ENCODE measurements at regions not wholly inside any gene's neighbourhood (a gene's known extent, or its start where the extent isn't known, plus 50 kb on each side); places are given as distances from the start of the nearest gene placed in this dataset.

DNA sequence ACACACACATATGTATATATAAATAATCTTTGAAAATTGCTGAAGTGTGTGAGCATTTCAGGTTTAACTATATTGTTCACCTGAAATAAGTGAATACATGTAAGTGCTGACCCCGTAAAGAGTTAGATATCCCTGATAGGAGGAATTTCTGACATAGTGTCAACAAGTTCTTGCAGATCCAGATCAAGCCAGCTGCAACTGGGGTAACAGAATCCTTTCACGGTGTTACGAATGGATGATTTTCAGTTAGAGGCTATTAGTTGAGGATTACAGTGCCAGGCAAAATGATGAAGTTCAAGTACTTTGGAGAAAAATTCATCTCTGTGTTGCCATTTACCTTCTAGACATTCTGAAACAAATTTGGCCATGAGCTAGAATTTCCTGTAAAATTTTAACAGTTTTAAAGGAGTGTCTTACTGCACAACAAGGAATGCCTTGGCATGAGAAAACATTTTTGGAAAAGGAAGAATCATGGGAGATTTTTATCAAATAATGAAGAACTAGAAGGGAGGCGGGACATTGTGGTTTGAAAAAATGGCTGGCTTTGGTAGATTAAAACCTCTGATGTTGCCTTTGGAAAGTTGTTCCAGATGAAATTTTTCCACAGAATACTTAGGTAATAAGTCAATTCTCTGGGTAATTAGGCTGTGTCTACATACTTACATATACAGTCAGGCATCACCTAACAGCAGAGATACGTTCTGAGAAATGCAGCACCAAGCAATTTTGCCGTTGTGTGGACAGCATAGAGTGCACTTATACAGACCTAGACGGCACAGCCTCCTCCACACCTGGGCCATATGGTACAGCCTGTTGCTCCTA, 84.4 kb upstream of the FAT1 start:
- no peak overlapping the region for H3K4me3 ChIP-seq (ENCODE audit: low read length in 2 of 2)
- no peaks in the 10 kb centered on the region for H3K9me3 ChIP-seq (ENCODE audit: control insufficient read depth in 1 of 2, low read length in 2 of 2)
- H3K9me3 Mint-ChIP-seq: peaks cover 0 to 11% (median under 1%) of the 10 kb centered on the region in 8 donors
- peaks cover 0 to 1% of the 10 kb centered on the region in 2 donors for H3K27me3 Mint-ChIP-seq
- ChIA-PET POLR2A (ENCODE audit: partially characterized antibody) (no interaction called here), CTCF (ENCODE audit: partially characterized antibody) (interaction anchor here (0.6 kb wide), 1 partner anchor 11 kb away, joined by 3 read pairs; no protein-coding TSS in a partner anchor)
- no peaks in the 10 kb centered on the region for H3K4me1 Mint-ChIP-seq
- no peak for DNase-seq
- no peaks in the 10 kb centered on the region for H3K4me1 ChIP-seq (ENCODE audit: insufficient read depth, low read length)
- intact Hi-C loops (cut with micrococcal nuclease): no loop called here
- H3K36me3 Mint-ChIP-seq: no peaks in the 10 kb centered on the region
- no peak overlapping the region for H3K27ac ChIP-seq (ENCODE audit: low read depth, low read length)
- no peaks in the 10 kb centered on the region for H3K27me3 ChIP-seq (ENCODE audit: insufficient read depth, low read length)
- no peaks in the 10 kb centered on the region for H3K36me3 ChIP-seq (ENCODE audit: insufficient read depth, low read length)
- H3K27ac Mint-ChIP-seq: no peak overlapping the region
- no peak overlapping the region for H3K4me3 Mint-ChIP-seq

DNA sequence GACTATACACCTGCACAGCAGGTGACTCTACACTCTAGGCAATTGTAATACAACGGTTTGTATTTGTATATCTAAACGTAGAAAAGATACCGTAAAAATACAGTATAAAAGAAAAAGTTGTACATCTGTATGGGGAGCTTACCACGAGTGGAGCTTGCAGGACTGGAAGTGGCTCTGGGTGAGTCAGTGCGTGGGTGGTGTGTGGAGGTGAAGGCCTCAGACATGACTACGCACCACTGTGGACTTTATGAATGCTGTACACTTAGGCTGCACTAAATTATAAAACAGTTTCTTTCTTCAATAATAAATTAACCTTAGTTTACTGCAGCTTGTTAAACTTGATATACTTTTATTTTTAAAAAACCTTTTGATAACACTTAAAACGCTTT, 85.0 kb upstream of the FAT1 start:
- intact Hi-C loops (cut with micrococcal nuclease): no loop called here
- no peaks in the 10 kb centered on the region for H3K27me3 ChIP-seq (ENCODE audit: insufficient read depth, low read length)
- no peaks in the 10 kb centered on the region for H3K4me1 ChIP-seq (ENCODE audit: insufficient read depth, low read length)
- no peaks in the 10 kb centered on the region for H3K4me1 Mint-ChIP-seq
- no peak overlapping the region for H3K27ac ChIP-seq (ENCODE audit: low read depth, low read length)
- no peak overlapping the region for H3K4me3 Mint-ChIP-seq
- ChIA-PET POLR2A (ENCODE audit: partially characterized antibody) (no interaction called here), CTCF (ENCODE audit: partially characterized antibody) (no interaction called here)
- no peak overlapping the region for H3K27ac Mint-ChIP-seq
- H3K36me3 ChIP-seq (ENCODE audit: insufficient read depth, low read length): no peaks in the 10 kb centered on the region
- no peaks in the 10 kb centered on the region for H3K9me3 ChIP-seq (ENCODE audit: control insufficient read depth in 1 of 2, low read length in 2 of 2)
- peaks cover 0 to 1% of the 10 kb centered on the region in 2 donors for H3K27me3 Mint-ChIP-seq
- no peak for DNase-seq
- H3K9me3 Mint-ChIP-seq: peaks cover 0 to 11% (median under 1%) of the 10 kb centered on the region in 8 donors
- H3K4me3 ChIP-seq (ENCODE audit: low read length in 2 of 2): no peak overlapping the region
- H3K36me3 Mint-ChIP-seq: no peaks in the 10 kb centered on the region

DNA sequence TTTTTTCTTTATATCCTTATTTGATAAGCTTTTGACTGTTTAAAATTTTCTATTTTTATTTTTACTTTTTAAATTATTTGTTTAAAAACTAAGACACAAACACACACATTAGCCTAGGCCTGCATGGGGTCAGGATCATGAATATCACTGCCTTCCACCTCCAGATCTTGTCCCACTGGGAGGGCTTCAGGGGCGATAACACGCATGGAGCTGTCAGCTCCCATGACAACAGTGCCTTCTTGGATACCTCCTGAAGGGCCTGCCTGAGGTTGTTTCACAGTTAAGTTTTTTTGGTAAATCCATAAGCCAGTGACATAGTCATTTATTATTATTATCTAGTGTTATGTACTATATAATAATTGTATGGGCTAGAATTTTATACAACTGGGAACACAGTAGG, 85.4 kb upstream of the FAT1 start:
- Histone ChIP-seq H3K4me3 (ENCODE audit: low read length in 2 of 2) (no peak overlapping the region), H3K4me1 (ENCODE audit: insufficient read depth, low read length) (no peaks in the 10 kb centered on the region), H3K27me3 (ENCODE audit: insufficient read depth, low read length) (no peaks in the 10 kb centered on the region), H3K9me3 (ENCODE audit: control insufficient read depth in 1 of 2, low read length in 2 of 2) (no peaks in the 10 kb centered on the region), H3K27ac (ENCODE audit: low read depth, low read length) (no peak overlapping the region), H3K36me3 (ENCODE audit: insufficient read depth, low read length) (no peaks in the 10 kb centered on the region)
- Mint-ChIP-seq H3K27ac (no peak overlapping the region), H3K9me3 (peaks cover 0 to 7% (median 0%) of the 10 kb centered on the region in 8 donors), H3K27me3 (peaks cover 0 to 1% of the 10 kb centered on the region in 2 donors), H3K4me1 (no peaks in the 10 kb centered on the region), H3K4me3 (no peak overlapping the region), H3K36me3 (no peaks in the 10 kb centered on the region)
- POLR2A ChIA-PET (ENCODE audit: partially characterized antibody): no interaction called here
- DNase-seq: no peak
- CTCF ChIA-PET (ENCODE audit: partially characterized antibody): no interaction called here
- intact Hi-C loops (cut with micrococcal nuclease): no loop called here

DNA sequence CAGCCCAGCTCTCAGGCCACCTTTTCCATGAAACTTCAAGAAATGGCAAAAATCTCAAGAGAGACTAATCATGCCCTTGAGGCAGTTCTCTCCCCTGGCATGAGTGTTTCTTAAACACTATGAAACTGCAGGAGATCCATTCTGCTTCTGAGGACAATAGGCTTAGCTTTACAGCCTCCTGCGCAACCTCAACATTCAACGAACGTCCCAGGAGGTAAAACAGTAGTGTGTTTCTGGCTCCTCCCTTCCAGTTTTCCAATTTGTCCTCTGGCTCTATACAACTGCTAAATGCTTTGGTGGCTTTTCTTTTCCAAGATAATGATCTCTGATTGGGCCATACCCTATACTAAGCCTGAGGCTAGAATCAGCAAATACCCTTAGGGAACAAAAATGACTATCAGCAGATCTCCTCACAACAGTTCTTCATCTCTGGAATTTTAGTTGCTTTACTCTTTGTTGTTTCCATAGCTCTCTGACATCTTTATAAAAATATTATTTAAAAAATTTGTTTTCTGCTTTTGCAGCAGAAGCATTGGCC, 87.0 kb upstream of the FAT1 start:
- Mint-ChIP-seq H3K36me3 (no peaks in the 10 kb centered on the region), H3K4me1 (no peaks in the 10 kb centered on the region), H3K4me3 (no peak overlapping the region), H3K27ac (no peak overlapping the region), H3K9me3 (peaks cover 0 to 7% (median 0%) of the 10 kb centered on the region in 8 donors), H3K27me3 (peaks cover 0 to 1% of the 10 kb centered on the region in 2 donors)
- intact Hi-C loops (cut with micrococcal nuclease): no loop called here
- Histone ChIP-seq H3K4me1 (ENCODE audit: insufficient read depth, low read length) (no peaks in the 10 kb centered on the region), H3K27ac (ENCODE audit: low read depth, low read length) (no peak overlapping the region), H3K36me3 (ENCODE audit: insufficient read depth, low read length) (no peaks in the 10 kb centered on the region), H3K27me3 (ENCODE audit: insufficient read depth, low read length) (no peaks in the 10 kb centered on the region), H3K9me3 (ENCODE audit: control insufficient read depth in 1 of 2, low read length in 2 of 2) (no peaks in the 10 kb centered on the region), H3K4me3 (ENCODE audit: low read length in 2 of 2) (no peak overlapping the region)
- ChIA-PET CTCF (ENCODE audit: partially characterized antibody) (no interaction called here), POLR2A (ENCODE audit: partially characterized antibody) (no interaction called here)
- no peak for DNase-seq

DNA sequence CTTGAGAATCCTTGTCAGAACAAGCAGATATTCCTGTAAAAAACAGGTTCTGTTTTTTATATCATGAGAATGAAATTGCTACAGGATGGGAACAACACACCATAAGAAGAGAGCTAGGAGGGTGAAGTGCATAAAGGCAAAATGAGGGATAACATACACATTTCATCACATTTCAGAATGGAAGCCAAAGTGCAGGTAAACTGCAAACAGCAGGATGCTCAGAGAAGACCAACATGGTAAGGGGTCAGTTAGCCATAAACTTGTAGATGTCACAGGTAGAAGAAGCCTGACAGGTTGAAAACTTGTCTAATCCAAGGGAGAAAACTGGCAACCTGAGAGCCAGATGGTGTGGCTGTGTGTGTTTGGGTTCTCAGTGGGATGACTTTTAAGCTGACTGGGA, 88.9 kb upstream of the FAT1 start:
- no peaks in the 10 kb centered on the region for H3K4me1 ChIP-seq (ENCODE audit: insufficient read depth, low read length)
- intact Hi-C loops (cut with micrococcal nuclease): no loop called here
- Mint-ChIP-seq H3K27me3 (peaks cover 0 to 1% of the 10 kb centered on the region in 2 donors), H3K36me3 (no peaks in the 10 kb centered on the region), H3K4me1 (no peaks in the 10 kb centered on the region), H3K27ac (no peak overlapping the region), H3K4me3 (no peak overlapping the region), H3K9me3 (peaks cover 0 to 7% (median 0%) of the 10 kb centered on the region in 8 donors)
- H3K4me3 ChIP-seq (ENCODE audit: low read length in 2 of 2): no peak overlapping the region
- ChIA-PET CTCF (ENCODE audit: partially characterized antibody) (no interaction called here), POLR2A (ENCODE audit: partially characterized antibody) (no interaction called here)
- no peak overlapping the region for H3K27ac ChIP-seq (ENCODE audit: low read depth, low read length)
- H3K36me3 ChIP-seq (ENCODE audit: insufficient read depth, low read length): no peaks in the 10 kb centered on the region
- DNase-seq: no peak
- H3K9me3 ChIP-seq (ENCODE audit: control insufficient read depth in 1 of 2, low read length in 2 of 2): no peaks in the 10 kb centered on the region
- no peaks in the 10 kb centered on the region for H3K27me3 ChIP-seq (ENCODE audit: insufficient read depth, low read length)

DNA sequence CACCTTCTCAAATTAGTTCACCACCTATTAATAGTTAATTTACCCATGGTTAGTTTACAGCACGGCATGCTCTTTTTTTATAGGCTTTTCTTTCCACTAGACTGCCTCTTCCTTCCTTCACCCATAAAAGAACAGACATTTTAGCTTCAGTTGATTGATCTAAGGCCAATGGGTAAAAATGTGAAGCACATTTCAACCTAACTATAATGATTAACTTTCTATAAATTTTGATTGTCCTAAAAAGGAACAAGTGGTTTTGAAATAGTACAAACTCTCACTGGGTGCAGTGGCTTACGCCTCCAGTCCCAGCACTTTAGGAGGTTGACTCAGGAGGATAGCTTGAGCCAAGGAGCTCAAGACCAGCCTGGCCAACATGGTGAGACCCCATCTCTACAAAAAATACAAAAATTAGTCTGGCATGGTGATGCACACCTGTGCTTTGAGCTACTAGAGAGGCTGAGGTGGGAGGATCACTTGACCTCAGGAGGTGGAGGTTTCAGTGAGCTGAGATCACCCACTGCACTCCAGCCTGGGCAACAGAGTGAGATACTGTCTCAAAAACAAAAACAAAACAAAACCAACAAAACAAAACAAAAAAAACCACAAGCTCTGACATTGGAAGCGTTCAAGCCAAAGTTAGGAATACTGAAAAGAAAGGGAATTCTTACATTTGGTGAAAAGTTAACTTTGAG, 89.9 kb upstream of the FAT1 start:
- ChIA-PET POLR2A (ENCODE audit: partially characterized antibody) (no interaction called here), CTCF (ENCODE audit: partially characterized antibody) (no interaction called here)
- Histone ChIP-seq H3K4me3 (ENCODE audit: low read length in 2 of 2) (no peak overlapping the region), H3K9me3 (ENCODE audit: control insufficient read depth in 1 of 2, low read length in 2 of 2) (no peaks in the 10 kb centered on the region), H3K4me1 (ENCODE audit: insufficient read depth, low read length) (no peaks in the 10 kb centered on the region), H3K27ac (ENCODE audit: low read depth, low read length) (no peak overlapping the region), H3K27me3 (ENCODE audit: insufficient read depth, low read length) (no peaks in the 10 kb centered on the region), H3K36me3 (ENCODE audit: insufficient read depth, low read length) (no peaks in the 10 kb centered on the region)
- Mint-ChIP-seq H3K9me3 (peaks cover 0 to 7% (median under 1%) of the 10 kb centered on the region in 8 donors), H3K27me3 (peaks cover 0 to 1% of the 10 kb centered on the region in 2 donors), H3K4me1 (no peaks in the 10 kb centered on the region), H3K27ac (no peak overlapping the region), H3K4me3 (no peak overlapping the region), H3K36me3 (no peaks in the 10 kb centered on the region)
- no peak for DNase-seq
- intact Hi-C loops (cut with micrococcal nuclease): no loop called here

DNA sequence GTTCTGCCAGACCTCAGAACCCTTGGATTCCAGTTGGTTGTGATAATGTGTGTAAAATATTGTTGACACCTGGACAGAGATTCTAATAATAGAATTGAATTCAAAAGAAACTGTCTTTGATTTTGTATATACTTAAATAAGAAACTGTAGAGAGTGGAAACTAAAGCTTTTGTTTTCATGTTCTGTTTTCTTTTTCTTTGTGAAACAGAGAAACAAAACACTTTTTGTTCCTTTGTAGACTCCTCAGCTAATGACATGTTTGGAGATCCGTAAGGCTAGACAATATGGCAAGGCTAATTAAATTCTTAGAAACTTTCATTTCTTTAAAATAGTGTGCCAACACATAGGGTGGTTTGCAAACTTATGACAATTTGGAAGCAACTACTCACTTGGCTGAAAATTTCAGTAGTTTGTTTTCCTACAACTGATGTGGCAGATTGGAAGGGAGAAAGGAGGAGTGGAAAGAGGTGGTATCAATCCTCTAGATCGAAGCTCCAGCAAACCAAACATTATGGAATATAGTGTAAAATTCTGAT, 90.9 kb upstream of the FAT1 start:
- H3K27me3 ChIP-seq (ENCODE audit: insufficient read depth, low read length): no peaks in the 10 kb centered on the region
- H3K4me1 ChIP-seq (ENCODE audit: insufficient read depth, low read length): no peaks in the 10 kb centered on the region
- no peak for DNase-seq
- H3K36me3 Mint-ChIP-seq: no peaks in the 10 kb centered on the region
- peaks cover 0 to 7% (median under 1%) of the 10 kb centered on the region in 8 donors for H3K9me3 Mint-ChIP-seq
- no peaks in the 10 kb centered on the region for H3K4me1 Mint-ChIP-seq
- H3K9me3 ChIP-seq (ENCODE audit: control insufficient read depth in 1 of 2, low read length in 2 of 2): no peaks in the 10 kb centered on the region
- no peak overlapping the region for H3K4me3 ChIP-seq (ENCODE audit: low read length in 2 of 2)
- no peak overlapping the region for H3K4me3 Mint-ChIP-seq
- CTCF ChIA-PET (ENCODE audit: partially characterized antibody): no interaction called here
- POLR2A ChIA-PET (ENCODE audit: partially characterized antibody): no interaction called here
- intact Hi-C loops (cut with micrococcal nuclease): no loop called here
- H3K27ac Mint-ChIP-seq: no peak overlapping the region
- H3K36me3 ChIP-seq (ENCODE audit: insufficient read depth, low read length): no peaks in the 10 kb centered on the region
- no peak overlapping the region for H3K27ac ChIP-seq (ENCODE audit: low read depth, low read length)
- peaks cover 0 to 1% of the 10 kb centered on the region in 2 donors for H3K27me3 Mint-ChIP-seq

All from CD4-positive, alpha-beta memory T cell (primary cell).